22Rv1 (cell line): ENCODE measurements at regions not wholly inside any gene's neighbourhood (a gene's known extent, or its start where the extent isn't known, plus 50 kb on each side); places are given as distances from the start of the nearest gene placed in this dataset.

Experiments
- H3K27ac ChIP-seq: fragments of 450-650 bp; 2 replicates; pipeline ENCODE4 v1.5.1; 2017
- CTCF ChIP-seq: fragments of 450-650 bp; IDR thresholded peaks from 2 replicates; pipeline ENCODE4 v1.5.1; 2017; ENCODE audit warnings: mild to moderate bottlenecking
- ZFX ChIP-seq: fragments of 450-650 bp; IDR thresholded peaks from 2 replicates; pipeline ENCODE4 v1.6.1; 2017; ENCODE audit warnings: antibody characterized with exemption, borderline replicate concordance

DNA sequence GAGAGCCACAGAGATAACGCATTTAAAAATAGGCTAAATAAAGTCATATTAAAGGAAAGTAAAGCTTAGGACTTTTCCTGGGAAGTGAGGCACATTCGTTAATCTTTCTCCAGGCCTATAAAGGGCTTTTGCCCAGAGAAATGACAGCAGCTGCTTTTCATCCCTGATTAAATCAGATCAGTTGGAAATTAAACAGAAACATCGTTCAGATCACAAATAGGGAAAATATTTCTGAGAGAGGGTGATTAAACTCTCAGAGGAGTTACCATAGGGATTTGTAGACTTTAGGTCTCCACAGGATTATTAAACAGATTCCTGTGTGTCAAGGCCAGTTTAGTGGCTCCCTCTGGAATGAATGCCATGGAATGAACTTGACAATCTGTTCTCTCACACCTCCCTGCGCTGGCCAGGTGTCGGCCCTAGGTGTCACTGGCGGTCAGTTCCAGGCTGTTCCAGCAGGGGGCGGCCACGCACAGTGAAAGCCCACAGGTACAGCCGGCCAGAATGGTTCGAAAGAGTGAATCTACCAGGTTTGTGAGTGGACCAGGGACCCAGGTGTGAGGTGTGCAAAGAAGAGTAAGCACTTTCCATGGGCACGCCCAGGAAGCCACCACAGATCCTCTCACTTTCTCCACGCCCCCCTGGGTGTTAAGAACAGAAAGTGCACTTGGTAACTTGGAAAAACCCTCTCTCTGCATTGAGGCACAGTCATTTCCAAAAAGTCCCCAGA lies 253.0 kb upstream of the RASGRP1 start:
- H3K27ac ChIP-seq, result no peak overlapping the region
- TF ChIP-seq CTCF (peak; percentile 98), ZFX (no peak)

DNA sequence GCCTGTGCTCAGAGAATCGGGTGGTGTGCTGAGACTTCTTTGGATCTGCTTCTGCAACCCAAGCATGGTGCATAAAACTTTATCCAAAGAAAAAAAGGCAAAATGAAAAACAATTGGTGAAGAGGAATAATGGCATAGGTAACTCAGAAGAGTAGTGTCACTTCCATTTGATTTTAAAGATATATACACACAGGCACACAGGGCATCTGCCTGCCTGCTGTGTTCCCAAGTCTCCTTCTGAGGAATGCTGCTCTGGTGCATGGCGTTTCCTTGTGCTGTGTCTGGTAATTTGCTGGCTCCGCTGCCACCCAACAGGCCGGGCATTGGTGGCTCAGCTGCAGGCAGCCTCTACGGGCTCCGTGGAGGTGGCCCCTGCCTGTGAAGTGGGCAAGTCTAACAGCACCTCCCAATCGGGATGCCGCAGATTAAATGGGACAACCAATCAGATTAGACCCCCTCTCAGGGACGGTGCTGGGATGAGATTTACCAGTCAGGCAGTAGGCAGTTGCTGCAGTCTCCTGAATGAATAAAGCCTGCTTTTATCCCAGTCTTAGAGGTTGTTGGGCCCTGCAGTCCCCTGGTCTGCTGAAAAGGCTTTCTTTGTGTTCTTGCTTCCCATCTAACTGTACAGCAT lies 253.7 kb upstream of the RASGRP1 start:
- TF ChIP-seq ZFX, result no peak
- TF ChIP-seq CTCF, result no peak
- no peak overlapping the region for H3K27ac ChIP-seq

DNA sequence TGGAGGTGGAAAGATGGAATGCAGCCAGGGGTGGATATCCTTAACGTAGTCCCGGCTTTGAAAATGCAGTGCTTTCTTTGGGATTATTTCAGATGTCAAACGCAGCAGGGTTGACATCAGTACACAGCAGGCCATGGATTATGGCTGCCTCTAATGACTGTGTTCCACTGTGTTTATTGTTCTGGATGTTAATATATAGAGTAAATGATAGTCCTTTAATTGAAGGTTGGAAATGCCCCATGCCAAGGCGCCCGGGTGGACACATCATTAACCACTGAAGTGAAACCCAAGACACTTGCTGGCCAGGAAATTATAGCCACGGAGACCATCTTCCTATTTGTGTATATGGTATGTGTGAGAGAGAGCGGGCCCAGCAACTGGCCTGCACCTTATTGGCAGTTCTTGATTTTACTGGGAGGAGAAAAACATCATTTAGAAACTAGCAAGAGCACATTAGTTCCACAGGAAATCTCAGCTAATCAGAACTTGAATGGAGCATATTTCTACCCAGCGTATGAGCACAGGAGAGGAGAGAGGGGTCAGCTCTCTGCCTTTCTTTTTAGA lies 254.9 kb upstream of the RASGRP1 start:
- TF ChIP-seq ZFX (no peak), CTCF (no peak)
- H3K27ac ChIP-seq, result no peak overlapping the region

DNA sequence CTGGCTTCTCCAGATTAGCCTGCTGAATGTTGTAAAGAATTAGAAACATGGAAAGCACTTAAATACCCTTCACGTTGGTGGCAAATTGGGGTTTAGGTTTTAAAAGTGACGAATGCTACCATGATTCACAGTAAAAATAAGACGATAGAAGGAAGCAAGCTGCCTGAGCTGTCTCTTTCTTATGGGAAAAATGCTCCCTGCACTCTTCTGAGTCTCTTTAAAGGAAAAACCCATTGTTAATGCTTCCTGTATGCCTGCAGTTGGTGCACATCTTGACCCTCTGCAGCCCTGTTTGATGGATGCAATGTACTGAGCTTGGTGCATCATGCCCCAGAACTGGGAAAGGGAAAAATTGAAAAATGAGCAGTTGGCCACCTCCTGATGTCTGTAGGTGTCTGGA lies 258.6 kb upstream of the RASGRP1 start:
- no peak for TF ChIP-seq CTCF
- TF ChIP-seq ZFX, result no peak
- no peak overlapping the region for H3K27ac ChIP-seq

- H3K27ac ChIP-seq, result no peak overlapping the region
- TF ChIP-seq CTCF, result no peak
- no peak for TF ChIP-seq ZFX
These were observed 260.1 kb upstream of the RASGRP1 start for GRCh38 chr15:38824719-38825118.

DNA sequence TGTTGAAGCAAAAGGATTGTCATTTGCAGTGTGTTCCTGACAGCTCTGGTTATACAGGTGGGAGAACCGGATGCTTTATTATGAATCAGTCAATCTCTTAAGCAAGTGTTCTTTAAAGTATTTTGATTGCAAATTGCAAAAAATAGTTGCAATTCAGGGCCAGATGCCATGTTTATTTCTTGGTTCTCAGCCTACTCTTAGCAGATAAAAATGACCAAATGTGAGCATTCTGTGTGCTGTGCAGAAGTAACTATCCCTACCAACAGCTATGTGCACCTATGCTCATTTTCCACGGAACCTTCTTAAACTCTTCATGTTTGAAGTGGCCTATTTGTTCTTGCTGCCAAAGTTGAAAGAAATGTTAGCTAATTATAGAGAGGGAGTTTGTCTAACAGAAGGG lies 262.3 kb upstream of the RASGRP1 start:
- no peak for TF ChIP-seq CTCF
- no peak for TF ChIP-seq ZFX
- H3K27ac ChIP-seq, result no peak overlapping the region

DNA sequence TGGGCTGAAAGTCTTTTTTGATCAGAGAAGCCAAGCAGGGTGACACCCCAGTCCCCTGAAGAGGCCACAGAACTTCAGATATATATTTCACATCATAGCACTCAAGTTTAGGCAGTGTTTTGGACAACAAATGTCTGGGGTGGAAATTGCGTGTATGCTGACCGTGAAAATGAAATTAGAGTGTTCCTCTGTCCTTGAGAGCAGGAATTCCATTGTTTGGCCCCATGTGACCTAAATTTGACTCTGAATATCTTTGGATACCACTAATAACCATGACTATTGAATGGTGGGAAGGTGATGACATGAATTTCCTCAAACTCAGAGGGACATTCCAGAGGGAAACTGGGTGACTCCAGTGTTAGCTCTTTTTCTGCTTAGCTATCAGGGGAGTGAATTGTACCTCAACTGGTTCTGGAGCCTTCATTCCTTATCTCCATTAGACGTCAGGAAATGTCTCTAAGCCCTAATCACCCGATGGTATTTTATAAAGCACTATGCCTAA lies 263.5 kb upstream of the RASGRP1 start:
- no peak overlapping the region for H3K27ac ChIP-seq
- TF ChIP-seq ZFX (no peak), CTCF (no peak)
